Erythroblast (primary cell): ENCODE measurements at regions not wholly inside any gene's neighbourhood (a gene's known extent, or its start where the extent isn't known, plus 50 kb on each side); places are given as distances from the start of the nearest gene placed in this dataset.

ENCODE experiments used
- GATA1 ChIP-seq: IDR thresholded peaks from 2 replicates; pipeline ENCODE4 v1.6.1; 2011; ENCODE audit warnings: low read depth, mild to moderate bottlenecking, control low read depth, low read length, moderate library complexity
- POLR2A ChIP-seq: IDR thresholded peaks from 2 replicates; pipeline ENCODE4 v1.6.1; 2011; ENCODE audit warnings: mild to moderate bottlenecking, low read length

DNA sequence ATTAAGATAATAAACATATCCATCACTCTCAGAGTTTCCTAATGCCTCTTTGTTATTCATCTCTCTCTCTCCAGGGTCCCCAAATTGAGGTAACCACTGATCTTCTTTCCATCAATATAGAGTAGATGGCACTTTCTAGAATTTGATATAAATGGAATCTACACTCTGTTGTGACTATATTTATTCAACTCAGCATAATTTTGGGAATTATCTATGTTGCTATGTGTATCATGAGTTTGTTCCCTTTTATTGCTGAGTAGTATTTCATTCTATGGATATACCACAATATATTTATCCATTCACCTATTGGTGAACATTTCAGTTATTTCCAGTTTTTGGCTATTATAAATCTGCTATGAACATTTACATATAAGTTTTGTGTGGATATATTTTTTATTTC lies 230.7 kb downstream of the HLX start:
- TF ChIP-seq POLR2A (no peak), GATA1 (no peak)
